ENCODE measurements at regions not wholly inside any gene's neighbourhood (a gene's known extent, or its start where the extent isn't known, plus 50 kb on each side); places are given as distances from the start of the nearest gene placed in this dataset.

GRCh38 chr4:170818786-170819185 lies 729.0 kb upstream of the AADAT start:
- no peak for TF ChIP-seq CTCF (IDR thresholded peaks at IDR 0.05)
- no peak for TF ChIP-seq ZFX (IDR thresholded peaks at IDR 0.05; ENCODE audit: borderline replicate concordance)
